ENCODE measurements at regions not wholly inside any gene's neighbourhood (a gene's known extent, or its start where the extent isn't known, plus 50 kb on each side); places are given as distances from the start of the nearest gene placed in this dataset.

- Histone ChIP-seq H3K79me2 (ENCODE audit: insufficient read depth, low read length) (no peaks in the 10 kb centered on the region), H3K27me3 (ENCODE audit: control insufficient read depth in 2 of 2, insufficient read depth in 2 of 2, low read length in 2 of 2) (no peaks in the 10 kb centered on the region), H3K27ac (ENCODE audit: low read depth in 1 of 2, low read length in 2 of 2) (no peak overlapping the region), H2AFZ (ENCODE audit: insufficient read depth, low read depth, low read length, poor library complexity, severe bottlenecking) (no peak overlapping the region), H3K4me3 (replicated peaks in 1 of 3; ENCODE audit: low read depth in 2 of 3, low read length in 3 of 3) (no peak overlapping the region), H3K4me2 (replicated peaks; ENCODE audit: extremely low read depth, low read length, poor library complexity, severe bottlenecking) (no peak overlapping the region), H4K20me1 (ENCODE audit: insufficient read depth, low read length) (no peaks in the 10 kb centered on the region), H3K4me1 (ENCODE audit: control insufficient read depth in 1 of 2, insufficient read depth in 2 of 2, low read length in 2 of 2) (no peaks in the 10 kb centered on the region), H3K9me3 (replicated peaks in 1 of 2; ENCODE audit: control insufficient read depth in 1 of 2, insufficient read depth in 1 of 2, low read length in 2 of 2) (no peaks in the 10 kb centered on the region), H3K36me3 (replicated peaks in 1 of 2; ENCODE audit: control insufficient read depth in 1 of 2, insufficient read depth in 2 of 2, low read length in 2 of 2) (no peaks in the 10 kb centered on the region), H3K9ac (ENCODE audit: insufficient read depth, low read length, poor library complexity, severe bottlenecking) (no peak overlapping the region)
- Mint-ChIP-seq H3K27ac (no peak overlapping the region), H3K9me3 (peaks cover 0 to 3% (median 1%) of the 10 kb centered on the region in 7 donors), H3K4me3 (no peak overlapping the region), H3K27me3 (ENCODE audit: low read depth in 3 of 3) (no peaks in the 10 kb centered on the region), H3K4me1 (no peaks in the 10 kb centered on the region), H3K36me3 (no peaks in the 10 kb centered on the region)
- intact Hi-C loops (cut with micrococcal nuclease), result no loop called here
- TF ChIP-seq, protein P1, sequence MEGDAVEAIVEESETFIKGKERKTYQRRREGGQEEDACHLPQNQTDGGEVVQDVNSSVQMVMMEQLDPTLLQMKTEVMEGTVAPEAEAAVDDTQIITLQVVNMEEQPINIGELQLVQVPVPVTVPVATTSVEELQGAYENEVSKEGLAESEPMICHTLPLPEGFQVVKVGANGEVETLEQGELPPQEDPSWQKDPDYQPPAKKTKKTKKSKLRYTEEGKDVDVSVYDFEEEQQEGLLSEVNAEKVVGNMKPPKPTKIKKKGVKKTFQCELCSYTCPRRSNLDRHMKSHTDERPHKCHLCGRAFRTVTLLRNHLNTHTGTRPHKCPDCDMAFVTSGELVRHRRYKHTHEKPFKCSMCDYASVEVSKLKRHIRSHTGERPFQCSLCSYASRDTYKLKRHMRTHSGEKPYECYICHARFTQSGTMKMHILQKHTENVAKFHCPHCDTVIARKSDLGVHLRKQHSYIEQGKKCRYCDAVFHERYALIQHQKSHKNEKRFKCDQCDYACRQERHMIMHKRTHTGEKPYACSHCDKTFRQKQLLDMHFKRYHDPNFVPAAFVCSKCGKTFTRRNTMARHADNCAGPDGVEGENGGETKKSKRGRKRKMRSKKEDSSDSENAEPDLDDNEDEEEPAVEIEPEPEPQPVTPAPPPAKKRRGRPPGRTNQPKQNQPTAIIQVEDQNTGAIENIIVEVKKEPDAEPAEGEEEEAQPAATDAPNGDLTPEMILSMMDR (IDR thresholded peaks at IDR 0.05), result no peak
- no peak for DNase-seq
- 40% methylated on average over 1 of the region's 3 CpGs for WGBS (ENCODE audit: insufficient coverage)
Observed at GRCh38 chr1:87719658-87720057, 391.0 kb downstream of the LMO4 start.

- H3K9me3 ChIP-seq (replicated peaks in 1 of 2; ENCODE audit: control insufficient read depth in 1 of 2, insufficient read depth in 1 of 2, low read length in 2 of 2), result no peaks in the 10 kb centered on the region
- H3K36me3 Mint-ChIP-seq, result no peaks in the 10 kb centered on the region
- no peaks in the 10 kb centered on the region for H3K27me3 Mint-ChIP-seq (ENCODE audit: low read depth in 3 of 3)
- intact Hi-C loops (cut with micrococcal nuclease), result no loop called here
- H3K4me3 ChIP-seq (replicated peaks in 1 of 3; ENCODE audit: low read depth in 2 of 3, low read length in 3 of 3), result no peak overlapping the region
- H3K36me3 ChIP-seq (replicated peaks in 1 of 2; ENCODE audit: control insufficient read depth in 1 of 2, insufficient read depth in 2 of 2, low read length in 2 of 2), result no peaks in the 10 kb centered on the region
- H3K4me1 Mint-ChIP-seq, result no peaks in the 10 kb centered on the region
- TF ChIP-seq, protein P1 (IDR thresholded peaks at IDR 0.05), result no peak
- no peak overlapping the region for H3K9ac ChIP-seq (ENCODE audit: insufficient read depth, low read length, poor library complexity, severe bottlenecking)
- no peak overlapping the region for H3K27ac Mint-ChIP-seq
- no peak overlapping the region for H3K4me2 ChIP-seq (replicated peaks; ENCODE audit: extremely low read depth, low read length, poor library complexity, severe bottlenecking)
- no peaks in the 10 kb centered on the region for H4K20me1 ChIP-seq (ENCODE audit: insufficient read depth, low read length)
- no peak overlapping the region for H3K4me3 Mint-ChIP-seq
- no peaks in the 10 kb centered on the region for H3K79me2 ChIP-seq (ENCODE audit: insufficient read depth, low read length)
- no peaks in the 10 kb centered on the region for H3K4me1 ChIP-seq (ENCODE audit: control insufficient read depth in 1 of 2, insufficient read depth in 2 of 2, low read length in 2 of 2)
- WGBS (ENCODE audit: insufficient coverage), result 80% methylated on average over 1 of the region's 2 CpGs
- H3K27ac ChIP-seq (ENCODE audit: low read depth in 1 of 2, low read length in 2 of 2), result no peak overlapping the region
- H3K9me3 Mint-ChIP-seq, result peaks cover 0 to 3% (median 3%) of the 10 kb centered on the region in 7 donors
- H2AFZ ChIP-seq (ENCODE audit: insufficient read depth, low read depth, low read length, poor library complexity, severe bottlenecking), result no peak overlapping the region
- no peaks in the 10 kb centered on the region for H3K27me3 ChIP-seq (ENCODE audit: control insufficient read depth in 2 of 2, insufficient read depth in 2 of 2, low read length in 2 of 2)
- no peak for DNase-seq
Observed at GRCh38 chr1:87720561-87720960, 391.9 kb downstream of the LMO4 start.

All from CD14-positive monocyte (primary cell).